Panc1 (cell line): ENCODE measurements at regions not wholly inside any gene's neighbourhood (a gene's known extent, or its start where the extent isn't known, plus 50 kb on each side); places are given as distances from the start of the nearest gene placed in this dataset.
"Not testable (repeated sequence)": the region's sequence is repeated elsewhere in the genome, so short reads cannot be mapped to it uniquely, and the experiment has no call there.

ENCODE experiments used
- ATAC-seq: fragments of 200-7000 bp; cut with Tn5 transposase; 2 replicates; pipeline ENCODE4 v1.9.1; 2020; ENCODE audit warnings: mild to moderate bottlenecking, moderate library complexity
- BruUV-seq: library from RNA; stranded (reverse); fragments of 400-500 nt; replicated peaks from 2 replicates; lab custom pipeline; 2021; lab: Mats Ljungman, UMichigan
- CTCF ChIA-PET: fragments of 300-600 bp; sonication (Branson Sonifier 250); formaldehyde crosslinking; loops from one replicate; lab custom pipeline; 2022; ENCODE audit warnings: antibody characterized with exemption; lab: Charles Lee
- POLR2A ChIA-PET: fragments of 300-600 bp; sonication (Branson Sonifier 250); formaldehyde crosslinking; loops from one replicate; lab custom pipeline; 2022; ENCODE audit warnings: antibody characterized with exemption; lab: Charles Lee
- DNase-seq: peaks from one replicate; pipeline ENCODE4 v3.0.0-alpha.2; 2010; ENCODE audit warnings: low read depth, low spot score
- H3K27ac ChIP-seq: 2 replicates; pipeline ENCODE4 v1.5.1; 2011; ENCODE audit warnings: mild to moderate bottlenecking, low read length, inconsistent platforms
- H3K27me3 ChIP-seq: fragments of 200-500 bp; sonication (Bioruptor generic); 2 replicates; pipeline ENCODE4 v1.6.0; 2014; ENCODE audit warnings: low read length, inconsistent platforms; ENCODE audit not compliant: control insufficient read depth, insufficient read depth
- H3K36me3 ChIP-seq: fragments of 200-500 bp; sonication (Bioruptor generic); 2 replicates; pipeline ENCODE4 v1.5.1; 2014; ENCODE audit warnings: inconsistent platforms, mild to moderate bottlenecking, low read length, moderate library complexity; ENCODE audit not compliant: control insufficient read depth, insufficient read depth
- H3K4me1 ChIP-seq: 2 replicates; pipeline ENCODE4 v1.5.1; 2011; ENCODE audit warnings: inconsistent platforms, mild to moderate bottlenecking, low read length, moderate library complexity; ENCODE audit not compliant: control insufficient read depth, insufficient read depth
- H3K4me3 ChIP-seq, 2 experiments: 2 replicates each; pipeline ENCODE4 v1.5.1; 2011 to 2012; ENCODE audit warnings: low read depth in 2 of 2, low read length in 2 of 2, mild to moderate bottlenecking in 2 of 2, inconsistent platforms in 1 of 2, moderate library complexity in 1 of 2
- H3K9me3 ChIP-seq: fragments of 200-500 bp; sonication (Bioruptor generic); 2 replicates; pipeline ENCODE4 v1.5.1; 2014; ENCODE audit warnings: low read depth, mild to moderate bottlenecking, inconsistent platforms, low read length, moderate library complexity; ENCODE audit not compliant: control insufficient read depth, insufficient read depth
- TCF7L2 ChIP-seq: IDR thresholded peaks from 2 replicates; pipeline ENCODE4 v1.6.1; 2011; ENCODE audit warnings: mild to moderate bottlenecking, low read depth, low read length, inconsistent platforms
- in situ Hi-C: cut with HindIII; loops from 2 replicates; pipeline ENCODE4 v1.10.0; 2016; ENCODE audit warnings: low sequenced_read_pairs, low pct_unique_long_range_greater_than_20kb
- intact Hi-C: fragments of 100-400 bp; cut with micrococcal nuclease; formaldehyde crosslinking; loops from one replicate; pipeline ENCODE4 v1.10.0; 2022; ENCODE audit not compliant: unreplicated experiment
- TF ChIP-seq, protein P1 (sequence below): fragments of 450-650 bp; IDR thresholded peaks from 2 replicates; pipeline ENCODE4 v1.5.1; 2017; ENCODE audit warnings: mild to moderate bottlenecking
- TF ChIP-seq, protein P2 (sequence below), 2 experiments: IDR thresholded peaks; 2 replicates each; pipeline ENCODE4 v1.6.1; 2011 to 2012; ENCODE audit warnings: low read depth in 2 of 2, control low read depth in 1 of 2, low read length in 1 of 2, mild to moderate bottlenecking in 1 of 2, moderate library complexity in 1 of 2; ENCODE audit not compliant: insufficient read depth in 1 of 2

DNA sequence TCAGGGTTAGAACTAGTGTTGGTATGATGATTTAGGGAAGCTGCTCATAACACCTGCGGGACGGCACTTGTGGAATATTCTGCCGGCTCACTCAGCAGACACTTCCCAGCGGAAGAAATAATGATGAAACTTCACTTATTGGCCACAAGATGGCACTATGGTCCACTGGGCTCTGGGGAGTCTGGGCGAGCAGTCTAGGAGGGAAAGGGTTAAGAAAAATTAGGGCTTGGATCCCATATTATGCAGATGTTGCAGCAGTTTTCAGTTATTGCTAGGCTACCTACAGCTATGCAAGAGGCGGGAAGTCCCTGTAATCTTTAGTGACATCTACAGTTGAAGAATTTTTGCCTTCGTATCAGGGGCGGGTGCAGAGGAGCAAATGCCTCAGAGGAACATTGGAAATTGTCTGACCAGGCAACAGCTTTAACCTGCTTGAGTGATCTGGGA lies 238.7 kb upstream of the PRSS58 start:
- BruUV-seq = no TSS peak
- H3K27me3 ChIP-seq = peaks cover 3% of the 10 kb centered on the region; the same call in 1 of the 2 replicates
- CTCF ChIA-PET = no interaction called here
- H3K27ac ChIP-seq = no peak overlapping the region
- intact Hi-C loops (no loop called here), in situ Hi-C loops (no loop called here)
- no peaks in the 10 kb centered on the region for H3K9me3 ChIP-seq
- no peaks in the 10 kb centered on the region for H3K4me1 ChIP-seq
- H3K4me3 ChIP-seq = no peak overlapping the region
- POLR2A ChIA-PET = no interaction called here
- ATAC-seq (peak; percentile 74; the same call in 1 of the 2 replicates), DNase-seq (no peak)
- no peaks in the 10 kb centered on the region for H3K36me3 ChIP-seq
- TF ChIP-seq TCF7L2 = no peak
- TF ChIP-seq, protein P1, sequence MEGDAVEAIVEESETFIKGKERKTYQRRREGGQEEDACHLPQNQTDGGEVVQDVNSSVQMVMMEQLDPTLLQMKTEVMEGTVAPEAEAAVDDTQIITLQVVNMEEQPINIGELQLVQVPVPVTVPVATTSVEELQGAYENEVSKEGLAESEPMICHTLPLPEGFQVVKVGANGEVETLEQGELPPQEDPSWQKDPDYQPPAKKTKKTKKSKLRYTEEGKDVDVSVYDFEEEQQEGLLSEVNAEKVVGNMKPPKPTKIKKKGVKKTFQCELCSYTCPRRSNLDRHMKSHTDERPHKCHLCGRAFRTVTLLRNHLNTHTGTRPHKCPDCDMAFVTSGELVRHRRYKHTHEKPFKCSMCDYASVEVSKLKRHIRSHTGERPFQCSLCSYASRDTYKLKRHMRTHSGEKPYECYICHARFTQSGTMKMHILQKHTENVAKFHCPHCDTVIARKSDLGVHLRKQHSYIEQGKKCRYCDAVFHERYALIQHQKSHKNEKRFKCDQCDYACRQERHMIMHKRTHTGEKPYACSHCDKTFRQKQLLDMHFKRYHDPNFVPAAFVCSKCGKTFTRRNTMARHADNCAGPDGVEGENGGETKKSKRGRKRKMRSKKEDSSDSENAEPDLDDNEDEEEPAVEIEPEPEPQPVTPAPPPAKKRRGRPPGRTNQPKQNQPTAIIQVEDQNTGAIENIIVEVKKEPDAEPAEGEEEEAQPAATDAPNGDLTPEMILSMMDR = peak; percentile 88
- TF ChIP-seq, protein P2, sequence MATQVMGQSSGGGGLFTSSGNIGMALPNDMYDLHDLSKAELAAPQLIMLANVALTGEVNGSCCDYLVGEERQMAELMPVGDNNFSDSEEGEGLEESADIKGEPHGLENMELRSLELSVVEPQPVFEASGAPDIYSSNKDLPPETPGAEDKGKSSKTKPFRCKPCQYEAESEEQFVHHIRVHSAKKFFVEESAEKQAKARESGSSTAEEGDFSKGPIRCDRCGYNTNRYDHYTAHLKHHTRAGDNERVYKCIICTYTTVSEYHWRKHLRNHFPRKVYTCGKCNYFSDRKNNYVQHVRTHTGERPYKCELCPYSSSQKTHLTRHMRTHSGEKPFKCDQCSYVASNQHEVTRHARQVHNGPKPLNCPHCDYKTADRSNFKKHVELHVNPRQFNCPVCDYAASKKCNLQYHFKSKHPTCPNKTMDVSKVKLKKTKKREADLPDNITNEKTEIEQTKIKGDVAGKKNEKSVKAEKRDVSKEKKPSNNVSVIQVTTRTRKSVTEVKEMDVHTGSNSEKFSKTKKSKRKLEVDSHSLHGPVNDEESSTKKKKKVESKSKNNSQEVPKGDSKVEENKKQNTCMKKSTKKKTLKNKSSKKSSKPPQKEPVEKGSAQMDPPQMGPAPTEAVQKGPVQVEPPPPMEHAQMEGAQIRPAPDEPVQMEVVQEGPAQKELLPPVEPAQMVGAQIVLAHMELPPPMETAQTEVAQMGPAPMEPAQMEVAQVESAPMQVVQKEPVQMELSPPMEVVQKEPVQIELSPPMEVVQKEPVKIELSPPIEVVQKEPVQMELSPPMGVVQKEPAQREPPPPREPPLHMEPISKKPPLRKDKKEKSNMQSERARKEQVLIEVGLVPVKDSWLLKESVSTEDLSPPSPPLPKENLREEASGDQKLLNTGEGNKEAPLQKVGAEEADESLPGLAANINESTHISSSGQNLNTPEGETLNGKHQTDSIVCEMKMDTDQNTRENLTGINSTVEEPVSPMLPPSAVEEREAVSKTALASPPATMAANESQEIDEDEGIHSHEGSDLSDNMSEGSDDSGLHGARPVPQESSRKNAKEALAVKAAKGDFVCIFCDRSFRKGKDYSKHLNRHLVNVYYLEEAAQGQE (IDR thresholded peaks at IDR 0.05; ENCODE audit: insufficient read depth in 1 of 2, low read depth in 2 of 2, low read length in 1 of 2) = no peak

DNA sequence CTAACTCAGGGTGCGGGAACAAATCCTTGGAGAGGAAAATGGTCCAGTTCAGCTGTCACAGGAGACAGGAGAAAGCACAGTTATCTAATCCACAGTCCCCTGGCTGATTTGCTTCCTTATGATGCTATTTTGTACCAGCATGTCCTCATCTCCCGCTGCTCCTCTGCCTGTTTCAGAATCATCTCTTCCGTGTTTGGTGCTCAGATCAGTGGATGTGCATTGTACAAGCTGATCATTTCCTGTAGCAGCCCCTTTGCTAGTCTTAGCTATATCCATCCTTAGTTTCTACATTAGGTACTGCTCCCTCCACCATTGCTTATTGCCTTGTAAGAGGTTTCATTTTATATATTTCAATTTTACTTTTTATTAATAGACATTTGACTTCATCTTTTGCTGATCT lies 238.0 kb upstream of the PRSS58 start:
- DNase-seq, CTCF ChIA-PET, H3K4me3 ChIP-seq, H3K36me3 ChIP-seq, in situ Hi-C loops, POLR2A ChIA-PET, intact Hi-C loops, H3K27ac ChIP-seq, H3K9me3 ChIP-seq, H3K27me3 ChIP-seq, H3K4me1 ChIP-seq, BruUV-seq, ATAC-seq: not testable (repeated sequence)

DNA sequence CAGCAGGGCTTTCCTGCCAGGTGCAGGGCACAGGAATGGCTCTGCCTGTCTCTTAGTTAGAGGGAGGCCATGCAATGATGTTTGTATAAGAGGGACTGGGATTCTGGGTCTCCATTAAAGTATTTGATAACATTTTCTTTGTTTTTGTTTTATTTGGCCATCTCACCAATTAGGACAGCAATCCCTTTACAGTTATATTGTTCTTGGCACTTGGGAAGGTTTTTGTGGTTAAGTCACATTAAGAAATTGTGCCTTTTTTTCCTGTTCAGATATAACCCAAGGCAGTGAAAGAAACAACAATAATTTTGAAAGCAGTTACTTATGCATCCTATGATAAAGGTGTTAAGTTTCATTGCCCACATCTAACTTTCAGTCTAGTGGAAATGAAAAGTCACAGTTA lies 237.4 kb upstream of the PRSS58 start:
- ATAC-seq, H3K27ac ChIP-seq, POLR2A ChIA-PET, CTCF ChIA-PET, H3K9me3 ChIP-seq, H3K4me1 ChIP-seq, H3K27me3 ChIP-seq, DNase-seq, BruUV-seq, intact Hi-C loops, H3K4me3 ChIP-seq, in situ Hi-C loops, H3K36me3 ChIP-seq: not testable (repeated sequence)
